ENCODE measurements at regions not wholly inside any gene's neighbourhood (a gene's known extent, or its start where the extent isn't known, plus 50 kb on each side); places are given as distances from the start of the nearest gene placed in this dataset.

GRCh38 chr2:116859708-116860107 lies 954.8 kb upstream of the DDX18 start:
- H3K4me2 ChIP-seq (ENCODE audit: low read length), result no peak overlapping the region
- ChIA-PET CTCF (ENCODE audit: unreplicated experiment) (no interaction called here), POLR2A (no interaction called here)
- BruUV-seq (replicated peaks), result no TSS peak
- H3K4me3 ChIP-seq (ENCODE audit: low read depth, low read length, poor library complexity, severe bottlenecking), result no peak overlapping the region
- H4K20me1 ChIP-seq (ENCODE audit: insufficient read depth, low read length), result no peaks in the 10 kb centered on the region
- H3K9me3 ChIP-seq (ENCODE audit: low read length), result 0 out of 2 replicates have a peak, but pooled peaks cover 6% of the 10 kb centered on the region
- no peaks in the 10 kb centered on the region for H3K36me3 ChIP-seq (ENCODE audit: insufficient read depth, low read length)
- H3K79me2 ChIP-seq (ENCODE audit: insufficient read depth, low read depth, low read length), result no peaks in the 10 kb centered on the region
- intact Hi-C loops (cut with micrococcal nuclease; ENCODE audit: unreplicated experiment), result no loop called here
- no peaks in the 10 kb centered on the region for H3K9me2 ChIP-seq (ENCODE audit: insufficient read depth, low read length)
- no peaks in the 10 kb centered on the region for H3K4me1 ChIP-seq (ENCODE audit: insufficient read depth, low read length, poor library complexity, severe bottlenecking)
- no peak for TF ChIP-seq CTCF (conservative IDR thresholded peaks at IDR 0.05; ENCODE audit: low read length)
- TF ChIP-seq EZH2phosphoT487 (IDR thresholded peaks at IDR 0.05; ENCODE audit: borderline replicate concordance, low read depth, low read length), result no peak
- no peak for DNase-seq (ENCODE audit: low spot score)
- no peak overlapping the region for H2AFZ ChIP-seq (ENCODE audit: low read length)
- H3K27ac ChIP-seq (ENCODE audit: low read depth, low read length, poor library complexity, severe bottlenecking), result no peak overlapping the region

GRCh38 chr2:116874021-116874420 lies 940.5 kb upstream of the DDX18 start:
- H3K36me3 ChIP-seq (ENCODE audit: insufficient read depth, low read length), result no peaks in the 10 kb centered on the region
- no peak overlapping the region for H3K27ac ChIP-seq (ENCODE audit: low read depth, low read length, poor library complexity, severe bottlenecking)
- H3K4me2 ChIP-seq (ENCODE audit: low read length), result no peak overlapping the region
- no peaks in the 10 kb centered on the region for H4K20me1 ChIP-seq (ENCODE audit: insufficient read depth, low read length)
- CTCF ChIA-PET (ENCODE audit: unreplicated experiment), result no interaction called here
- no peak overlapping the region for H3K4me3 ChIP-seq (ENCODE audit: low read depth, low read length, poor library complexity, severe bottlenecking)
- no peak overlapping the region for H2AFZ ChIP-seq (ENCODE audit: low read length)
- intact Hi-C loops (cut with micrococcal nuclease; ENCODE audit: unreplicated experiment), result no loop called here
- H3K9me2 ChIP-seq (ENCODE audit: insufficient read depth, low read length), result no peaks in the 10 kb centered on the region
- DNase-seq (ENCODE audit: low spot score), result no peak
- BruUV-seq (replicated peaks), result no TSS peak
- no peaks in the 10 kb centered on the region for H3K9me3 ChIP-seq (ENCODE audit: low read length)
- TF ChIP-seq CTCF (conservative IDR thresholded peaks at IDR 0.05; ENCODE audit: low read length) (no peak), EZH2phosphoT487 (IDR thresholded peaks at IDR 0.05; ENCODE audit: borderline replicate concordance, low read depth, low read length) (no peak)
- no peaks in the 10 kb centered on the region for H3K4me1 ChIP-seq (ENCODE audit: insufficient read depth, low read length, poor library complexity, severe bottlenecking)
- POLR2A ChIA-PET, result no interaction called here
- no peaks in the 10 kb centered on the region for H3K79me2 ChIP-seq (ENCODE audit: insufficient read depth, low read depth, low read length)

- H3K9me2 ChIP-seq (ENCODE audit: insufficient read depth, low read length), result no peaks in the 10 kb centered on the region
- H3K4me2 ChIP-seq (ENCODE audit: low read length), result no peak overlapping the region
- no TSS peak for BruUV-seq (replicated peaks)
- intact Hi-C loops (cut with micrococcal nuclease; ENCODE audit: unreplicated experiment), result no loop called here
- no peak for DNase-seq (ENCODE audit: low spot score)
- no peak for TF ChIP-seq CTCF (conservative IDR thresholded peaks at IDR 0.05; ENCODE audit: low read length)
- TF ChIP-seq EZH2phosphoT487 (IDR thresholded peaks at IDR 0.05; ENCODE audit: borderline replicate concordance, low read depth, low read length), result no peak
- CTCF ChIA-PET (ENCODE audit: unreplicated experiment), result no interaction called here
- no peaks in the 10 kb centered on the region for H3K9me3 ChIP-seq (ENCODE audit: low read length)
- no peak overlapping the region for H3K27ac ChIP-seq (ENCODE audit: low read depth, low read length, poor library complexity, severe bottlenecking)
- no peaks in the 10 kb centered on the region for H3K36me3 ChIP-seq (ENCODE audit: insufficient read depth, low read length)
- no peaks in the 10 kb centered on the region for H3K79me2 ChIP-seq (ENCODE audit: insufficient read depth, low read depth, low read length)
- no peaks in the 10 kb centered on the region for H4K20me1 ChIP-seq (ENCODE audit: insufficient read depth, low read length)
- no peak overlapping the region for H2AFZ ChIP-seq (ENCODE audit: low read length)
- POLR2A ChIA-PET, result no interaction called here
- H3K4me1 ChIP-seq (ENCODE audit: insufficient read depth, low read length, poor library complexity, severe bottlenecking), result no peaks in the 10 kb centered on the region
- no peak overlapping the region for H3K4me3 ChIP-seq (ENCODE audit: low read depth, low read length, poor library complexity, severe bottlenecking)
Measured at GRCh38 chr2:116877274-116877673, 937.2 kb upstream of the DDX18 start.
